GM18511 (cell line): ENCODE measurements at regions not wholly inside any gene's neighbourhood (a gene's known extent, or its start where the extent isn't known, plus 50 kb on each side); places are given as distances from the start of the nearest gene placed in this dataset.
"Not testable (repeated sequence)": the region's sequence is repeated elsewhere in the genome, so short reads cannot be mapped to it uniquely, and the experiment has no call there.

Source experiments
- ATAC-seq: cut with Tn5 transposase; IDR thresholded peaks from one replicate; pipeline ENCODE4 v1.9.1; 2021; ENCODE audit warnings: mild to moderate bottlenecking, moderate library complexity; ENCODE audit not compliant: unreplicated experiment

DNA sequence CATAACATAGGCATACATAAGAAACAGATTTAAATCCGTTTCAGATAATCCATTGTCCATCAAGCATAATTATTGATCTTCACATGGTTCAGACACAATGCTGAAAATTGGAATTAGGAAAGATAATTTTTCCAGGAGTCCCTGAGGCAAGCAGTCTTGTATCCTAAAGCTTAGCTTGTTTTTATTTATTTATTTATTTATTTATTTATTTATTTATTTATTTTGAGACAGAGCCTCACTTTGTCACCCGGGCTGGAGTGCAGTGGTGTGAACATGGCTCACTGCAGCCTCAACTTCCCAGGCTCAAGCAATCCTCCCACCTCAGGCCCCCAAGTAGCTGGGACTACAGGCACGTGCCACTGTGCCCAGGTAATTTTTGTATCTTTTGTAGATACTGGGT is 89.7 kb upstream of the USP25 start:
- not testable (repeated sequence) for ATAC-seq

- ATAC-seq, result no peak
These were observed 85.3 kb upstream of the USP25 start for GRCh38 chr21:15644489-15644888.

DNA sequence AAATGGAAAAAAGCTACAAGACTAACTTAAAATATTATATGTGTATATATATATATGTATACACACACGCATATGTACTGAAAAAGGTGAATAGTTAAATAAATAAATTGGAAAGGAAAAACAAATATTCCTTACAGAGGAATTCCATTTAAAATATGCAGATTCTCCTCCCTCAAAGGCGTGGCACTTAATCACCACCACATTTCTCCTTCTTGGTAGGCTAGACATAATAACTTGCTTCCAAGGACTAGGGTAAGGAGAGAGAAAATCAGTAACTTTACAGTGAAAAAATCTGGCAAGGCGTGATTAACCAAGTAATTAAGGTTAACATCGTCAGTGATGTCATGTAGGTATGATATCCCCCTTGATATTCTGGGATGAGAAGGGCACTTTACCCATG is 84.0 kb upstream of the USP25 start:
- no peak for ATAC-seq

DNA sequence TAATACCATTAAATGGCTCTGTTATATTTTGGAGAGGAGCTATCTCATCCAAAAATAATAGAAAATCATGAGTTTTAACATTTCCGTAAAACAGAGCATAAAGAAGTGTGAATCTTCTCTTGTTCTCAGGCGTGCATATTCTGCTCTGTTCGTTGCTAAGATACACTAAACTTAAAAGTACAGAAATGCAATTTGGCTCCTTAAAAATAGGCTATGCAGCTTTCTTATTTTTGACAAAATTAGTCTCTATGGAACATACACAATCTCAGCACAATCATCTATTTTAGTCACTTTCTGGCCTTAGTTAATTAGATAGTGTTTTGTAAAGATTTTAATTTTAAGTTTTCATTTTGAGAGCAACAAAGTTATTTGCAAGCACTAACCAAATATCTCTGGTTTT is 79.0 kb upstream of the USP25 start:
- no peak for ATAC-seq

GRCh38 chr21:15651172-15651571 is 78.6 kb upstream of the USP25 start:
- no peak for ATAC-seq

DNA sequence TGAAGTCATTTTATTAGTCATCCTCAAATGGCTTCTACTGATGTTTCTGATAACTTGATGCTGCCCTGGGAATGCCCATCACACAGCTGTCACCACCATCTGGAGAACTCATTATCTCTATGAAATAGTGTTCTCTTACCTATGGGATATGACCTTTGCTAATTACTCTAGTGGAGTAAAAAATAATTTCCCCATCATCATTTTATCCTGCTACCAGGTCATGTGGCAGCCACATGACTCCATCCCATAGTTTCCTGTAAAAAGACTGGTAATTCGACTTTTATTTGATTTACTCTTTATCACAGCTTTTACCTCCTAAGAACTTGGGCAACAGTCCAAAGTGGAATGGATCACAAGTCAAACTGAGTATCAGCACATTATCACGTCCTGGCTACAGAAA is 76.1 kb upstream of the USP25 start:
- ATAC-seq, result no peak

GRCh38 chr21:15654171-15654570 is 75.6 kb upstream of the USP25 start:
- no peak for ATAC-seq

GRCh38 chr21:15659753-15660422 is 69.9 kb upstream of the USP25 start:
- no peak for ATAC-seq

DNA sequence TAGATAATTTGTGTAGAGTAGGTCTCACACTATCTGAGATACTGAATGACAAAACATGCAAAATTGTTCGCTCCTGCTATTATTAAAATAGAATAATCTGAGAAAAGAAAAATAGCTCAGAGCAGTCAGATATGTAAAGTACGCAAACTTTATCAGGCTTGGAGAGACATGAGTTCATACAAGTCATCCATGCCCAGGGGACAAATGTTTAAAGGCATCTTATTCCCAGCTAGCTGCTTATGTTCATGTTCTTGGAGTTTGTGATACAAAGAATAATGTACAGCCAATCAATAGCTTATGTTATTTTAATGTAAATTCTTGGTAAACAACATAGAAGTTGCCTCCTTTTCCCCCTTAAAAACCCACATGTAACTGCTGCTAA is 69.4 kb upstream of the USP25 start:
- no peak for ATAC-seq

- no peak for ATAC-seq
These were observed 62.8 kb upstream of the USP25 start for GRCh38 chr21:15667010-15667409.

DNA sequence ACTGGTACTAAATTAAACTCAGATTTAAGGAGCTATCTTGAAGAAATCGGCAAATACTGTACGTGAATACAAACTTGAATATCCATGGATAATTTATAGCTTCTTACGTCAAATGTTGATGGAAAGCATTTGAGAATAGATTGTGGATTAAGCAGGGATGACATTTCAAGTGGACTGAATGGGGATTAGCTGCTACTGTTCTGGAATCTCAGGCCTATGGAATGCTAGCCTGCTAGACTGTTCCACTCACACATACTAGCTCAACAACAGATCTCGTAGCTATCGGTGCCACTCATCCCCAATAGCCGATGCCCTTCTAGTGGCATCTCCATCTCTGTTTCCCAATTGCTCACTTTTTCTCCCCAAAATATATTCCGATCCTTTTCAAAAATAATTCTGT is 62.0 kb upstream of the USP25 start:
- ATAC-seq, result no peak

DNA sequence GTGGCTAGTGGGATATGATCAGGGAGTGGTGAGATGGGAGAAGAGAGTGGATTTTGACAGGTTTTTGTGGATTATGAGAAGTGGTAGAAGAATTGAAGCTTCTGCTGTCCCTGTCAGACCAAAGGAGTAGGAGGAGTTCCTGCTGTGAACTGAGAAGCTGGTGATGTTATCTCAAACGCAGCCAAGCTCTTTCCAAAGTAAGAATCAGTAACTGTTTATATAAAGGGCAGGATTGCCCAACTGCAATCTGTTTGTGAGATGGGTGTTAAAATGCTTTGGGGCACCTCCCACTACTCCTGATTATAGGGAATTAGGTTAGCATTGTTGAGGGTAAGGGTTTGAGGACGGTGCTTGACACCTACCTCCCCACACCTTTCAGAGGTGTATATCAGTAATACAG is 60.5 kb upstream of the USP25 start:
- ATAC-seq, result no peak

DNA sequence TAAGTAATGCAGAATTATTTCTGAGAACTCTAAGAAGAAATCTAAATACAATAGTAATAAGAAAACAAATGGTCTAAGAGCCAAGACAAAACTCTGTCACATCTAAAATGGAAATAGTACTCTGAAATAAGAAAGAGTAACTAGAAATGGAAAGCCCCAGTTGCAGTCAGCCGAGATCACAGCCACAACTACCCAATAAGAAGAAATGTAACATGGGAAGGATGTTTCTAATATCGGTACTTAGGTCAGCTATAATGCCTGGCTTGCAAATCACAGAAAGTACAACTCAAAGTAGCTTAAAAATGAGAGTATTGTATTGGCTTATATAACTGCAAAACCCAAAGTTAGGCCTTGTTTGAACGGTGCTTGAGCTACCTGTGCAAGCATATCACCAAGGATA is 58.6 kb upstream of the USP25 start:
- no peak for ATAC-seq

- not testable (repeated sequence) for ATAC-seq
These were observed 57.2 kb upstream of the USP25 start for GRCh38 chr21:15672578-15672977.

DNA sequence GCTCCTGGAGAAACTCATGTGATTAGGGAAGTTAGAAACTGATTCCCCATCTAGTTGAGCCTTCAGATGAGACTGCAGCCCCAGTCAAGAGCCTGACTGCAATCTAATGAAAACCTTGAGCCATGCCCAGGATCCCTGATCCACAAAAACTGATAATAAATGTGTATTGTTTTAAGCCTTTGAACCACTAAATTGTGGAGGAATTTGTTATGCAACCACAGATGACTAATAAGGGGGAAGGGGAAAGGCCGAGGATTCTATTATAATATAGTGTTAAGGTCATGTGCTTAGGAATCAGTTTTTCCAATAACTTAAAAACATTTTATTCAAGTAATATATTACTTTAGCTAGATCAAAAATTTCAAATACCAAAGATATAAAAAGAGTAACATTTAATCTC is 52.8 kb upstream of the USP25 start:
- no peak for ATAC-seq

GRCh38 chr21:15679630-15680029 is 50.2 kb upstream of the USP25 start:
- ATAC-seq, result no peak
